Esophagus squamous epithelium (tissue), 4 donors: ENCODE measurements at regions not wholly inside any gene's neighbourhood (a gene's known extent, or its start where the extent isn't known, plus 50 kb on each side); places are given as distances from the start of the nearest gene placed in this dataset.

Source experiments
- POLR2A ChIP-seq, 4 donors: fragments of 450-650 bp; IDR thresholded peaks; one replicate each; pipeline ENCODE4 v1.6.1; 2017; ENCODE audit warnings: antibody characterized with exemption in 4 of 4, mild to moderate bottlenecking in 4 of 4, moderate library complexity in 3 of 4
- TF ChIP-seq, protein P1 (sequence below), 6 experiments: fragments of 450-650 bp in 4 of 6; fragments of 200-600 bp in 2 of 6; sonication (generic) in 2 of 6; IDR thresholded peaks; one replicate each; pipeline ENCODE4 v1.5.1; 2016 to 2019; ENCODE audit warnings: antibody characterized with exemption in 6 of 6, mild to moderate bottlenecking in 4 of 6, moderate library complexity in 4 of 6

DNA sequence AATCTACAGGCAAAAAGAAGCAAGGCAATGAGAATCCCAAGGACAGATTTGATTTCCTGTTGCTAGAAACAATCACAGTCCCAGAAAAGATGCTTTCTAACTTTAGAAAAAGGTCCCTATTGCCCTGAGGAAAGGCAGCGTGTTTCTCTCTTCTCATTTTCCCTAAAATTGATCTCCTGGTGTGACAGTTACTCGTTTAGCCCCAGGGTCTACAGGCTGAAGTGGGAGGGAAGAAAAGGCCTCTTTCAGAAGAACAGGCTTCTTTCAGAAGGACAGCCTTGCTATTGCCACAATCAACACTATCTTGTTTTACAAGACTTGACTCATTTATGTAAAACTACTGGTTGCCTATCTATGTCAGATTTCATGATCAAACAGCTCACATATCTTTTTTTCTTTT lies 121.8 kb upstream of the OR4E1 start:
- TF ChIP-seq, protein P1, sequence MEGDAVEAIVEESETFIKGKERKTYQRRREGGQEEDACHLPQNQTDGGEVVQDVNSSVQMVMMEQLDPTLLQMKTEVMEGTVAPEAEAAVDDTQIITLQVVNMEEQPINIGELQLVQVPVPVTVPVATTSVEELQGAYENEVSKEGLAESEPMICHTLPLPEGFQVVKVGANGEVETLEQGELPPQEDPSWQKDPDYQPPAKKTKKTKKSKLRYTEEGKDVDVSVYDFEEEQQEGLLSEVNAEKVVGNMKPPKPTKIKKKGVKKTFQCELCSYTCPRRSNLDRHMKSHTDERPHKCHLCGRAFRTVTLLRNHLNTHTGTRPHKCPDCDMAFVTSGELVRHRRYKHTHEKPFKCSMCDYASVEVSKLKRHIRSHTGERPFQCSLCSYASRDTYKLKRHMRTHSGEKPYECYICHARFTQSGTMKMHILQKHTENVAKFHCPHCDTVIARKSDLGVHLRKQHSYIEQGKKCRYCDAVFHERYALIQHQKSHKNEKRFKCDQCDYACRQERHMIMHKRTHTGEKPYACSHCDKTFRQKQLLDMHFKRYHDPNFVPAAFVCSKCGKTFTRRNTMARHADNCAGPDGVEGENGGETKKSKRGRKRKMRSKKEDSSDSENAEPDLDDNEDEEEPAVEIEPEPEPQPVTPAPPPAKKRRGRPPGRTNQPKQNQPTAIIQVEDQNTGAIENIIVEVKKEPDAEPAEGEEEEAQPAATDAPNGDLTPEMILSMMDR (IDR thresholded peaks at IDR 0.05), result no peak
- TF ChIP-seq POLR2A (IDR thresholded peaks at IDR 0.05), result no peak
